Mammary epithelial cell (primary cell): ENCODE measurements at regions not wholly inside any gene's neighbourhood (a gene's known extent, or its start where the extent isn't known, plus 50 kb on each side); places are given as distances from the start of the nearest gene placed in this dataset.

Experiments
- CTCF ChIP-seq, 2 donors: IDR thresholded peaks in 1 of 2; conservative IDR thresholded peaks in 1 of 2; 2 replicates each; pipeline ENCODE4 v1.5.1; 2011 to 2012; ENCODE audit warnings: inconsistent platforms in 2 of 2, low read length in 2 of 2, mild to moderate bottlenecking in 2 of 2, control low read depth in 1 of 2, low read depth in 1 of 2; ENCODE audit not compliant: insufficient read depth in 1 of 2; ENCODE audit errors: extremely low read depth in 1 of 2
- EZH2 ChIP-seq: IDR thresholded peaks from 2 replicates; pipeline ENCODE4 v1.6.1; 2012; ENCODE audit warnings: low read length, inconsistent platforms, borderline replicate concordance

GRCh38 chr5:20528471-20528870, 540.5 kb upstream of the CDH18 start:
- TF ChIP-seq CTCF (conservative IDR thresholded peaks at IDR 0.05 in 1 of 2, IDR thresholded peaks at IDR 0.05 in 1 of 2; ENCODE audit: extremely low read depth in 1 of 2, insufficient read depth in 1 of 2, low read depth in 1 of 2, low read length in 2 of 2): no peak
- no peak for TF ChIP-seq EZH2
